ENCODE measurements at regions not wholly inside any gene's neighbourhood (a gene's known extent, or its start where the extent isn't known, plus 50 kb on each side); places are given as distances from the start of the nearest gene placed in this dataset.
"Not testable (repeated sequence)": the region's sequence is repeated elsewhere in the genome, so short reads cannot be mapped to it uniquely, and the experiment has no call there.

GRCh38 chr19:7400815-7401214 is 52.1 kb downstream of the ARHGEF18 start:
- DNase-seq (ENCODE audit: low spot score): no peak

GRCh38 chr19:7401694-7402093 is 53.0 kb downstream of the ARHGEF18 start:
- no peak for DNase-seq (ENCODE audit: low spot score)

GRCh38 chr19:7405482-7405881 is 56.7 kb downstream of the ARHGEF18 start:
- not testable (repeated sequence) for DNase-seq (ENCODE audit: low spot score)

GRCh38 chr19:7408251-7408650 is 59.5 kb downstream of the ARHGEF18 start:
- no peak for DNase-seq (ENCODE audit: low spot score)

GRCh38 chr19:7410946-7411345 is 62.2 kb downstream of the ARHGEF18 start:
- no peak for DNase-seq (ENCODE audit: low spot score)

GRCh38 chr19:7413629-7414028 is 64.9 kb downstream of the ARHGEF18 start:
- DNase-seq (ENCODE audit: low spot score): no peak

GRCh38 chr19:7415163-7415856 is 66.6 kb downstream of the ARHGEF18 start:
- peak; percentile 32 for DNase-seq (ENCODE audit: low spot score)

- DNase-seq (ENCODE audit: low spot score): no peak
These were observed 67.2 kb downstream of the ARHGEF18 start for GRCh38 chr19:7415857-7416371.

- peak; percentile 53 for DNase-seq (ENCODE audit: low spot score)
These were observed 69.1 kb downstream of the ARHGEF18 start for GRCh38 chr19:7417671-7418324.

GRCh38 chr19:7418596-7418995 is 69.9 kb downstream of the ARHGEF18 start:
- DNase-seq (ENCODE audit: low spot score): no peak

- no peak for DNase-seq (ENCODE audit: low spot score)
These were observed 69.7 kb downstream of the PEX11G start for GRCh38 chr19:7419153-7419552.

- DNase-seq (ENCODE audit: low spot score): no peak
These were observed 68.9 kb downstream of the PEX11G start for GRCh38 chr19:7419777-7420439.

- no peak for DNase-seq (ENCODE audit: low spot score)
These were observed 66.7 kb downstream of the PEX11G start for GRCh38 chr19:7421941-7422744.

Data from hepatic stellate cell (primary cell).